Suprapubic skin (tissue), 4 donors: ENCODE measurements at regions not wholly inside any gene's neighbourhood (a gene's known extent, or its start where the extent isn't known, plus 50 kb on each side); places are given as distances from the start of the nearest gene placed in this dataset.

Experiments used
- CTCF ChIP-seq, 2 donors: fragments of 200-600 bp in 1 of 2; fragments of 450-650 bp in 1 of 2; sonication (generic) in 1 of 2; IDR thresholded peaks; one replicate each; pipeline ENCODE4 v1.5.1; 2016 to 2019; ENCODE audit warnings: antibody characterized with exemption in 2 of 2, mild to moderate bottlenecking in 1 of 2, moderate library complexity in 1 of 2
- EP300 ChIP-seq: sonication (generic); formaldehyde crosslinking; IDR thresholded peaks from one replicate; pipeline ENCODE4 v1.6.1; 2017; ENCODE audit warnings: antibody characterized with exemption
- POLR2AphosphoS5 ChIP-seq, 3 donors: sonication (generic); formaldehyde crosslinking; IDR thresholded peaks; one replicate each; pipeline ENCODE4 v1.6.1; 2017; ENCODE audit warnings: antibody characterized with exemption in 3 of 3

- TF ChIP-seq CTCF (IDR thresholded peaks at IDR 0.05) (no peak), EP300 (no peak), POLR2AphosphoS5 (IDR thresholded peaks at IDR 0.05) (no peak)
Measured at GRCh38 chr12:127670294-127670693, 596.7 kb upstream of the TMEM132C start.
